ENCODE measurements at regions not wholly inside any gene's neighbourhood (a gene's known extent, or its start where the extent isn't known, plus 50 kb on each side); places are given as distances from the start of the nearest gene placed in this dataset.
A peak's percentile ranks its signal among the peaks of the same experiment; 100 is the strongest.

- no peaks in the 10 kb centered on the region for H3K9me2 ChIP-seq (ENCODE audit: insufficient read depth, low read length)
- peak overlapping the region; percentile 93 for H3K27ac ChIP-seq (ENCODE audit: low read length)
- TF ChIP-seq TAF1 (IDR thresholded peaks at IDR 0.05; ENCODE audit: low read depth) (no peak), EZH2 (IDR thresholded peaks at IDR 0.05; ENCODE audit: borderline replicate concordance, insufficient read depth, low read length, poor library complexity, severe bottlenecking) (no peak), EP300 (conservative IDR thresholded peaks at IDR 0.05; ENCODE audit: poor library complexity, severe bottlenecking) (no peak), MXI1 (conservative IDR thresholded peaks at IDR 0.05; ENCODE audit: poor library complexity, severe bottlenecking) (no peak), REST (IDR thresholded peaks at IDR 0.05; ENCODE audit: borderline replicate concordance) (no peak), SMC3 (conservative IDR thresholded peaks at IDR 0.05; ENCODE audit: poor library complexity) (no peak), POLR2AphosphoS5 (IDR thresholded peaks at IDR 0.05) (no peak), RAD21 (conservative IDR thresholded peaks at IDR 0.05) (no peak)
- TF ChIP-seq, protein P1, sequence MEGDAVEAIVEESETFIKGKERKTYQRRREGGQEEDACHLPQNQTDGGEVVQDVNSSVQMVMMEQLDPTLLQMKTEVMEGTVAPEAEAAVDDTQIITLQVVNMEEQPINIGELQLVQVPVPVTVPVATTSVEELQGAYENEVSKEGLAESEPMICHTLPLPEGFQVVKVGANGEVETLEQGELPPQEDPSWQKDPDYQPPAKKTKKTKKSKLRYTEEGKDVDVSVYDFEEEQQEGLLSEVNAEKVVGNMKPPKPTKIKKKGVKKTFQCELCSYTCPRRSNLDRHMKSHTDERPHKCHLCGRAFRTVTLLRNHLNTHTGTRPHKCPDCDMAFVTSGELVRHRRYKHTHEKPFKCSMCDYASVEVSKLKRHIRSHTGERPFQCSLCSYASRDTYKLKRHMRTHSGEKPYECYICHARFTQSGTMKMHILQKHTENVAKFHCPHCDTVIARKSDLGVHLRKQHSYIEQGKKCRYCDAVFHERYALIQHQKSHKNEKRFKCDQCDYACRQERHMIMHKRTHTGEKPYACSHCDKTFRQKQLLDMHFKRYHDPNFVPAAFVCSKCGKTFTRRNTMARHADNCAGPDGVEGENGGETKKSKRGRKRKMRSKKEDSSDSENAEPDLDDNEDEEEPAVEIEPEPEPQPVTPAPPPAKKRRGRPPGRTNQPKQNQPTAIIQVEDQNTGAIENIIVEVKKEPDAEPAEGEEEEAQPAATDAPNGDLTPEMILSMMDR (IDR thresholded peaks at IDR 0.05; ENCODE audit: poor library complexity, severe bottlenecking), result no peak
Measured at GRCh38 chr3:16724487-16724886, 119.3 kb upstream of the DAZL start.

GRCh38 chr3:16725972-16726371, 120.7 kb upstream of the DAZL start:
- Histone ChIP-seq H3K4me2 (ENCODE audit: low read length) (no peak overlapping the region), H3K9me3 (ENCODE audit: low read length) (no peaks in the 10 kb centered on the region), H3K36me3 (ENCODE audit: insufficient read depth, low read length) (no peaks in the 10 kb centered on the region), H4K20me1 (ENCODE audit: insufficient read depth) (no peaks in the 10 kb centered on the region), H3K9me2 (ENCODE audit: insufficient read depth, low read length) (no peaks in the 10 kb centered on the region), H3K4me3 (ENCODE audit: low read length) (no peak overlapping the region), H3K27me3 (ENCODE audit: insufficient read depth, low read depth, low read length) (no peaks in the 10 kb centered on the region), H3K27ac (ENCODE audit: low read length) (no peak overlapping the region), H3K9ac (ENCODE audit: low read length) (no peak overlapping the region), H3F3A (ENCODE audit: insufficient read depth, low read length, poor library complexity, severe bottlenecking) (peaks cover 4% of the 10 kb centered on the region), H3K79me2 (replicated peaks; ENCODE audit: insufficient read depth, low read length) (no peaks in the 10 kb centered on the region), H2AFZ (ENCODE audit: low read depth, low read length) (no peak overlapping the region)
- TF ChIP-seq POLR2AphosphoS5 (IDR thresholded peaks at IDR 0.05) (no peak), EZH2 (IDR thresholded peaks at IDR 0.05; ENCODE audit: borderline replicate concordance, insufficient read depth, low read length, poor library complexity, severe bottlenecking) (no peak), EP300 (conservative IDR thresholded peaks at IDR 0.05; ENCODE audit: poor library complexity, severe bottlenecking) (no peak), TAF1 (IDR thresholded peaks at IDR 0.05; ENCODE audit: low read depth) (no peak), RAD21 (conservative IDR thresholded peaks at IDR 0.05) (no peak), SMC3 (conservative IDR thresholded peaks at IDR 0.05; ENCODE audit: poor library complexity) (no peak), REST (IDR thresholded peaks at IDR 0.05; ENCODE audit: borderline replicate concordance) (no peak), MXI1 (conservative IDR thresholded peaks at IDR 0.05; ENCODE audit: poor library complexity, severe bottlenecking) (no peak)
- TF ChIP-seq, protein P1 (IDR thresholded peaks at IDR 0.05; ENCODE audit: poor library complexity, severe bottlenecking), result no peak

More at GRCh38 chr3:16724487-16724886, 119.3 kb upstream of the DAZL start:
- H3K9ac ChIP-seq (ENCODE audit: low read length), result peak overlapping the region; percentile 57
- H3K4me3 ChIP-seq (ENCODE audit: low read length), result peak overlapping the region; percentile 15
- H3K27me3 ChIP-seq (ENCODE audit: insufficient read depth, low read depth, low read length), result no peaks in the 10 kb centered on the region
- no peaks in the 10 kb centered on the region for H3K79me2 ChIP-seq (replicated peaks; ENCODE audit: insufficient read depth, low read length)
- peak overlapping the region; percentile 36 for H3K4me2 ChIP-seq (ENCODE audit: low read length)
- H3K9me3 ChIP-seq (ENCODE audit: low read length), result no peaks in the 10 kb centered on the region
- peak overlapping the region; percentile 53 for H2AFZ ChIP-seq (ENCODE audit: low read depth, low read length)
- H4K20me1 ChIP-seq (ENCODE audit: insufficient read depth), result no peaks in the 10 kb centered on the region
- H3F3A ChIP-seq (ENCODE audit: insufficient read depth, low read length, poor library complexity, severe bottlenecking), result peaks cover 4% of the 10 kb centered on the region
- H3K36me3 ChIP-seq (ENCODE audit: insufficient read depth, low read length), result no peaks in the 10 kb centered on the region
